PC-9 (cell line): ENCODE measurements at regions not wholly inside any gene's neighbourhood (a gene's known extent, or its start where the extent isn't known, plus 50 kb on each side); places are given as distances from the start of the nearest gene placed in this dataset.
"Not testable (repeated sequence)": the region's sequence is repeated elsewhere in the genome, so short reads cannot be mapped to it uniquely, and the experiment has no call there.

Source experiments
- BruUV-seq: library from RNA; stranded (reverse); fragments of 400-500 nt; replicated peaks from 2 replicates; lab custom pipeline; 2021; lab: Mats Ljungman, UMichigan
- CTCF ChIA-PET: fragments of 300-600 bp; sonication (Branson Sonifier 250); formaldehyde crosslinking; loops from one replicate; lab custom pipeline; 2022; ENCODE audit warnings: antibody characterized with exemption; lab: Charles Lee
- POLR2A ChIA-PET: fragments of 300-600 bp; sonication (Branson Sonifier 250); formaldehyde crosslinking; loops from one replicate; lab custom pipeline; 2022; ENCODE audit warnings: antibody characterized with exemption; ENCODE audit not compliant: unreplicated experiment; lab: Charles Lee
- DNase-seq, 2 experiments: peaks; one replicate each; pipeline versions ENCODE4 v3.0.0 to v3.0.0-alpha.2; 2015 to 2022; ENCODE audit warnings: mixed read lengths in 1 of 2
- H2AFZ ChIP-seq: fragments of 200-600 bp; sonication (generic); 2 replicates; pipeline ENCODE4 v1.8.1; 2017; ENCODE audit warnings: antibody characterized with exemption
- H3F3A ChIP-seq: fragments of 200-600 bp; sonication (generic); 2 replicates; pipeline ENCODE4 v1.8.1; 2017; ENCODE audit warnings: antibody characterized with exemption, mild to moderate bottlenecking, low read depth; ENCODE audit not compliant: insufficient read depth
- H3K27ac ChIP-seq: fragments of 200-600 bp; sonication (generic); 2 replicates; pipeline ENCODE4 v1.6.1; 2016; ENCODE audit warnings: mixed run types
- H3K27me3 ChIP-seq: fragments of 200-600 bp; sonication (generic); 2 replicates; pipeline ENCODE4 v1.6.1; 2016; ENCODE audit warnings: low read depth, mixed run types; ENCODE audit not compliant: insufficient read depth
- H3K36me3 ChIP-seq: fragments of 200-600 bp; sonication (generic); 2 replicates; pipeline ENCODE4 v1.6.1; 2016; ENCODE audit warnings: low read depth, mixed run types
- H3K4me1 ChIP-seq: fragments of 200-600 bp; sonication (generic); replicated peaks from 2 replicates; pipeline ENCODE4 v1.6.1; 2016; ENCODE audit warnings: mixed run types; ENCODE audit not compliant: insufficient read depth
- H3K4me2 ChIP-seq: fragments of 200-600 bp; sonication (generic); 2 replicates; pipeline ENCODE4 v1.6.1; 2017; ENCODE audit warnings: mixed run types
- H3K4me3 ChIP-seq: fragments of 200-600 bp; sonication (generic); 2 replicates; pipeline ENCODE4 v1.6.1; 2016; ENCODE audit warnings: mixed run types
- H3K79me2 ChIP-seq: fragments of 200-600 bp; sonication (generic); 2 replicates; pipeline ENCODE4 v1.6.1; 2017; ENCODE audit warnings: low read depth, mixed run types
- H3K9me2 ChIP-seq: fragments of 200-600 bp; sonication (generic); 2 replicates; pipeline ENCODE4 v1.8.1; 2017; ENCODE audit warnings: mild to moderate bottlenecking; ENCODE audit not compliant: insufficient read depth
- H3K9me3 ChIP-seq: fragments of 200-600 bp; sonication (generic); 2 replicates; pipeline ENCODE4 v1.8.1; 2016; ENCODE audit warnings: low read depth; ENCODE audit not compliant: insufficient read depth
- H4K20me1 ChIP-seq: fragments of 200-600 bp; sonication (generic); 2 replicates; pipeline ENCODE4 v1.8.1; 2017; ENCODE audit not compliant: insufficient read depth
- CTCF ChIP-seq: fragments of 200-600 bp; sonication (generic); conservative IDR thresholded peaks from 2 replicates; pipeline ENCODE4 v1.6.1; 2017; ENCODE audit warnings: mixed run types, antibody characterized with exemption, mild to moderate bottlenecking, moderate library complexity
- EZH2 ChIP-seq: fragments of 200-600 bp; sonication (generic); IDR thresholded peaks from 2 replicates; pipeline ENCODE4 v1.8.0; 2017; ENCODE audit warnings: antibody characterized with exemption, low read depth
- intact Hi-C: fragments of 100-400 bp; cut with micrococcal nuclease; formaldehyde crosslinking; loops from one replicate; pipeline ENCODE4 v1.10.0; 2022; ENCODE audit not compliant: unreplicated experiment

GRCh38 chr21:17279663-17280062, 233.2 kb upstream of the CXADR start:
- no peaks in the 10 kb centered on the region for H3K36me3 ChIP-seq
- BruUV-seq = no TSS peak

GRCh38 chr21:17293016-17293562, 219.8 kb upstream of the CXADR start:
- H3K4me2 ChIP-seq, H3K9me2 ChIP-seq, H2AFZ ChIP-seq, H3K9me3 ChIP-seq, BruUV-seq, H3K27ac ChIP-seq, H3F3A ChIP-seq, H3K36me3 ChIP-seq, intact Hi-C loops, H3K27me3 ChIP-seq, CTCF ChIA-PET, H3K4me1 ChIP-seq, H4K20me1 ChIP-seq, DNase-seq, H3K4me3 ChIP-seq, H3K79me2 ChIP-seq: not testable (repeated sequence)
- POLR2A ChIA-PET = interaction anchor here (0.6 kb wide), 1 partner anchor 879 kb away, joined by 3 read pairs; no protein-coding TSS in a partner anchor

More at GRCh38 chr21:17279663-17280062, 233.2 kb upstream of the CXADR start:
- H3K79me2 ChIP-seq = no peaks in the 10 kb centered on the region
- no peak overlapping the region for H3K4me2 ChIP-seq
- H3K4me3 ChIP-seq = no peak overlapping the region
- H3K27ac ChIP-seq = no peak overlapping the region
- H3F3A ChIP-seq = no peaks in the 10 kb centered on the region
- ChIA-PET POLR2A (no interaction called here), CTCF (no interaction called here)
- no peaks in the 10 kb centered on the region for H3K4me1 ChIP-seq
- intact Hi-C loops = no loop called here
- H2AFZ ChIP-seq = no peak overlapping the region
- no peak for DNase-seq
- H3K9me3 ChIP-seq = no peaks in the 10 kb centered on the region
- no peaks in the 10 kb centered on the region for H4K20me1 ChIP-seq
- no peak for TF ChIP-seq CTCF
- TF ChIP-seq EZH2 = no peak
- H3K27me3 ChIP-seq = no peaks in the 10 kb centered on the region
- no peaks in the 10 kb centered on the region for H3K9me2 ChIP-seq

GRCh38 chr21:17295997-17296396, 216.8 kb upstream of the CXADR start:
- no peak overlapping the region for H2AFZ ChIP-seq
- no peaks in the 10 kb centered on the region for H3K36me3 ChIP-seq
- H3K4me3 ChIP-seq = no peak overlapping the region
- POLR2A ChIA-PET = no interaction called here
- no peaks in the 10 kb centered on the region for H3K27me3 ChIP-seq
- H3K4me2 ChIP-seq = no peak overlapping the region
- H3K4me1 ChIP-seq = no peaks in the 10 kb centered on the region
- no peaks in the 10 kb centered on the region for H3K9me3 ChIP-seq
- no peak overlapping the region for H3K27ac ChIP-seq
- DNase-seq = no peak
- no peaks in the 10 kb centered on the region for H3F3A ChIP-seq
- TF ChIP-seq EZH2 = no peak
- no peak for TF ChIP-seq CTCF
- CTCF ChIA-PET = no interaction called here
- no peaks in the 10 kb centered on the region for H3K79me2 ChIP-seq
- H3K9me2 ChIP-seq = no peaks in the 10 kb centered on the region
- intact Hi-C loops = no loop called here
- no peaks in the 10 kb centered on the region for H4K20me1 ChIP-seq
- BruUV-seq = no TSS peak

GRCh38 chr21:17299576-17299975, 213.3 kb upstream of the CXADR start:
- H3K4me1 ChIP-seq, H2AFZ ChIP-seq, H3K27ac ChIP-seq, H3F3A ChIP-seq, intact Hi-C loops, BruUV-seq, DNase-seq, POLR2A ChIA-PET, CTCF ChIA-PET, H3K36me3 ChIP-seq, H3K9me2 ChIP-seq, H3K9me3 ChIP-seq, H3K79me2 ChIP-seq, H3K4me2 ChIP-seq, H3K4me3 ChIP-seq, H4K20me1 ChIP-seq: not testable (repeated sequence)
- H3K27me3 ChIP-seq = 0 out of 2 replicates have a peak, but pooled peaks cover 10% of the 10 kb centered on the region

- POLR2A ChIA-PET = not testable (repeated sequence)
Observed at GRCh38 chr21:17327715-17328114, 185.1 kb upstream of the CXADR start.

More at GRCh38 chr21:17327715-17328114, 185.1 kb upstream of the CXADR start:
- H3K4me1 ChIP-seq, H3K9me2 ChIP-seq, H3K79me2 ChIP-seq, H3K36me3 ChIP-seq, H3K4me2 ChIP-seq, H3F3A ChIP-seq, DNase-seq, H3K27me3 ChIP-seq, H2AFZ ChIP-seq, BruUV-seq, H3K4me3 ChIP-seq, CTCF ChIA-PET, intact Hi-C loops, H3K27ac ChIP-seq, H3K9me3 ChIP-seq, H4K20me1 ChIP-seq: not testable (repeated sequence)
